HL-60 (cell line): ENCODE measurements at regions not wholly inside any gene's neighbourhood (a gene's known extent, or its start where the extent isn't known, plus 50 kb on each side); places are given as distances from the start of the nearest gene placed in this dataset.

ENCODE experiments used
- POLR2AphosphoS5 ChIP-seq: IDR thresholded peaks from 2 replicates; pipeline ENCODE4 v1.6.1; 2012; ENCODE audit warnings: low read depth
- SPI1 ChIP-seq: IDR thresholded peaks from 2 replicates; pipeline ENCODE4 v1.6.1; 2012; ENCODE audit warnings: low read depth, mild to moderate bottlenecking, borderline replicate concordance
- TF ChIP-seq, protein P1 (sequence below): IDR thresholded peaks from one replicate; pipeline ENCODE4 v1.5.1; 2011; ENCODE audit warnings: low read length, control low read depth, inconsistent platforms; ENCODE audit not compliant: insufficient read depth

DNA sequence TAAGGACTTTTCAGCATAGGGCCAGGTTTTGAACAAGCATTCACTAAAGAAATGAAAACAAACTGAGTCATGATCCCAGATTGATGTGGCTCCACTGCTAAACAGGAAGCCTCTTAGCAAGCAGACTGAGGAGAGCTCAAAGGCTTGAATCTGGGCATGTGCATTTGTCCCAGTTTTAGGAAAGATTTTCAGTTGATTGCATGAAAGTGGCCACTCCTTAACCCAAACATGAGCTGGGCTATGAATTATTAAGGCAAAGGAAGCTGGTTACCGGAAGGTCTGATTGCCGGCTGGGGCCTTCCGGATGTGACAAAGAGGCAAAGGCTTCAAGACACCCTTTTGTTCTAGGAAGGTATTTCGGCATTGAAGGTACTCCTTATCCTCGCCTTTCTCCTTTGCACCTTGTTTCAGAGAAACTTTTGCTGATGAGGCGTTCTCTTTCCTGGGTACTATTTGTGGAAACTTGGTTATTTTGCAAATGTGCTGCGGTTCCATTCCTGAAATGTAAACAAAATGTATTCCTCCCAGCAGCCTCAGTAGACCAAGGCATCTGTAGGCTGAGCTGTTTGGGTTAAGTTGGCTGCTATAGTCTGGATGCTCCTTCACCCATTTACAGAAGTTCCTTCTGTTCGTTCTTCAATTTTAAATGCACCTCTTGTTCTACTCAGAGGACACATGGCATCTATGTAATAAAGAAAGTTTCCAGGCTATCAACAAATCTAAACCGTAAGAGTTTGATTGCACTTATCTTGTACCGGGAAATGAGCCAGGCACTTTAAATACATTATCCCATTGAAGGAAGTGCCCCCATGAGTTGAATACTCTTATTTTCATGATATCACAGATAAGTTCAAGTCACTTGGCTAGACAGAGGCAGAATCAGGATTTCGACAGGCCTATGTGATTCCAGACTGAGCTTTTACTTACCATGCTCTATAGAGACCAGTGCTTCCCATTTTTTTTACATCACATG lies 115.6 kb upstream of the METAP2 start:
- no peak for TF ChIP-seq POLR2AphosphoS5
- TF ChIP-seq, protein P1, sequence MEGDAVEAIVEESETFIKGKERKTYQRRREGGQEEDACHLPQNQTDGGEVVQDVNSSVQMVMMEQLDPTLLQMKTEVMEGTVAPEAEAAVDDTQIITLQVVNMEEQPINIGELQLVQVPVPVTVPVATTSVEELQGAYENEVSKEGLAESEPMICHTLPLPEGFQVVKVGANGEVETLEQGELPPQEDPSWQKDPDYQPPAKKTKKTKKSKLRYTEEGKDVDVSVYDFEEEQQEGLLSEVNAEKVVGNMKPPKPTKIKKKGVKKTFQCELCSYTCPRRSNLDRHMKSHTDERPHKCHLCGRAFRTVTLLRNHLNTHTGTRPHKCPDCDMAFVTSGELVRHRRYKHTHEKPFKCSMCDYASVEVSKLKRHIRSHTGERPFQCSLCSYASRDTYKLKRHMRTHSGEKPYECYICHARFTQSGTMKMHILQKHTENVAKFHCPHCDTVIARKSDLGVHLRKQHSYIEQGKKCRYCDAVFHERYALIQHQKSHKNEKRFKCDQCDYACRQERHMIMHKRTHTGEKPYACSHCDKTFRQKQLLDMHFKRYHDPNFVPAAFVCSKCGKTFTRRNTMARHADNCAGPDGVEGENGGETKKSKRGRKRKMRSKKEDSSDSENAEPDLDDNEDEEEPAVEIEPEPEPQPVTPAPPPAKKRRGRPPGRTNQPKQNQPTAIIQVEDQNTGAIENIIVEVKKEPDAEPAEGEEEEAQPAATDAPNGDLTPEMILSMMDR = no peak
- no peak for TF ChIP-seq SPI1
